SK-N-SH (cell line): ENCODE measurements at regions not wholly inside any gene's neighbourhood (a gene's known extent, or its start where the extent isn't known, plus 50 kb on each side); places are given as distances from the start of the nearest gene placed in this dataset.

Experiments
- JUND ChIP-seq: IDR thresholded peaks from 2 replicates; pipeline ENCODE4 v1.4.0; 2012
- NFIC ChIP-seq: IDR thresholded peaks from 2 replicates; pipeline ENCODE4 v1.4.0; 2012; ENCODE audit warnings: borderline replicate concordance
- RXRA ChIP-seq: IDR thresholded peaks from 2 replicates; pipeline ENCODE4 v1.4.0; 2012; ENCODE audit warnings: low read depth, mild to moderate bottlenecking, borderline replicate concordance
- TCF12 ChIP-seq: IDR thresholded peaks from 2 replicates; pipeline ENCODE4 v1.4.0; 2012
- TF ChIP-seq, protein P1 (sequence below): fragments of 200-600 bp; sonication (generic); IDR thresholded peaks from 2 replicates; pipeline ENCODE4 v1.6.1; 2017; ENCODE audit warnings: antibody characterized with exemption, mild to moderate bottlenecking, moderate library complexity
- TF ChIP-seq, protein P2 (sequence below): IDR thresholded peaks from 2 replicates; pipeline ENCODE4 v1.4.0; 2012; ENCODE audit warnings: low read depth, borderline replicate concordance

DNA sequence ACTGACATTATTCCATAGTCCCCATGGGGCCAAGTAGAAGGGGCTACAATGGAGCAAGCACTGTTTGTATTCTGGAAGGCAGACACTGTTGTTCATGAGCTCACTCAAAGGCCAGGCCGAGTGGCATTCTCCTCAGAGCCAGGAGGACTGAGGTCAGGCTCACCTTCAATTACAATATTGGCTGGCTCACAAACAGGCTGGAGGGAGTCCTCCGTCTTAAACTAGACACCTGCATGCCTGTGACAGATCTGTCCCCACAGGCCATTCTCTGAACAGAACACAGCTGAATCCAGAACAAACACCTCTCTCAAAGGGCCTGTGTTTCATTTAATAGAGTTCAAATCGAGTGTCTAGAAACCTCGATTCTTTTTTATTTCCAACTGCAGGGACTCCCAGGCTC lies 347.4 kb upstream of the PPP2R3A start:
- TF ChIP-seq, protein P1, sequence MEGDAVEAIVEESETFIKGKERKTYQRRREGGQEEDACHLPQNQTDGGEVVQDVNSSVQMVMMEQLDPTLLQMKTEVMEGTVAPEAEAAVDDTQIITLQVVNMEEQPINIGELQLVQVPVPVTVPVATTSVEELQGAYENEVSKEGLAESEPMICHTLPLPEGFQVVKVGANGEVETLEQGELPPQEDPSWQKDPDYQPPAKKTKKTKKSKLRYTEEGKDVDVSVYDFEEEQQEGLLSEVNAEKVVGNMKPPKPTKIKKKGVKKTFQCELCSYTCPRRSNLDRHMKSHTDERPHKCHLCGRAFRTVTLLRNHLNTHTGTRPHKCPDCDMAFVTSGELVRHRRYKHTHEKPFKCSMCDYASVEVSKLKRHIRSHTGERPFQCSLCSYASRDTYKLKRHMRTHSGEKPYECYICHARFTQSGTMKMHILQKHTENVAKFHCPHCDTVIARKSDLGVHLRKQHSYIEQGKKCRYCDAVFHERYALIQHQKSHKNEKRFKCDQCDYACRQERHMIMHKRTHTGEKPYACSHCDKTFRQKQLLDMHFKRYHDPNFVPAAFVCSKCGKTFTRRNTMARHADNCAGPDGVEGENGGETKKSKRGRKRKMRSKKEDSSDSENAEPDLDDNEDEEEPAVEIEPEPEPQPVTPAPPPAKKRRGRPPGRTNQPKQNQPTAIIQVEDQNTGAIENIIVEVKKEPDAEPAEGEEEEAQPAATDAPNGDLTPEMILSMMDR: no peak
- TF ChIP-seq JUND: no peak
- TF ChIP-seq, protein P2, sequence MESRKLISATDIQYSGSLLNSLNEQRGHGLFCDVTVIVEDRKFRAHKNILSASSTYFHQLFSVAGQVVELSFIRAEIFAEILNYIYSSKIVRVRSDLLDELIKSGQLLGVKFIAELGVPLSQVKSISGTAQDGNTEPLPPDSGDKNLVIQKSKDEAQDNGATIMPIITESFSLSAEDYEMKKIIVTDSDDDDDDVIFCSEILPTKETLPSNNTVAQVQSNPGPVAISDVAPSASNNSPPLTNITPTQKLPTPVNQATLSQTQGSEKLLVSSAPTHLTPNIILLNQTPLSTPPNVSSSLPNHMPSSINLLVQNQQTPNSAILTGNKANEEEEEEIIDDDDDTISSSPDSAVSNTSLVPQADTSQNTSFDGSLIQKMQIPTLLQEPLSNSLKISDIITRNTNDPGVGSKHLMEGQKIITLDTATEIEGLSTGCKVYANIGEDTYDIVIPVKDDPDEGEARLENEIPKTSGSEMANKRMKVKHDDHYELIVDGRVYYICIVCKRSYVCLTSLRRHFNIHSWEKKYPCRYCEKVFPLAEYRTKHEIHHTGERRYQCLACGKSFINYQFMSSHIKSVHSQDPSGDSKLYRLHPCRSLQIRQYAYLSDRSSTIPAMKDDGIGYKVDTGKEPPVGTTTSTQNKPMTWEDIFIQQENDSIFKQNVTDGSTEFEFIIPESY: no peak
- no peak for TF ChIP-seq TCF12
- no peak for TF ChIP-seq NFIC
- TF ChIP-seq RXRA: no peak
